IMR-90 (cell line): ENCODE measurements at regions not wholly inside any gene's neighbourhood (a gene's known extent, or its start where the extent isn't known, plus 50 kb on each side); places are given as distances from the start of the nearest gene placed in this dataset.

Source experiments
- ATAC-seq: fragments of 200-7000 bp; cut with Tn5 transposase; 2 replicates; pipeline ENCODE4 v1.9.1; 2020; ENCODE audit warnings: low read depth, mild to moderate bottlenecking, moderate library complexity
- BruUV-seq: library from RNA; stranded (reverse); fragments of 400-500 nt; replicated peaks from 2 replicates; lab custom pipeline; 2021; lab: Mats Ljungman, UMichigan
- CTCF ChIA-PET: fragments of 300-600 bp; formaldehyde crosslinking; extraction: SDS; loops from one replicate; lab custom pipeline; 2021; ENCODE audit warnings: antibody characterized with exemption; lab: Yijun Ruan, JAX
- POLR2A ChIA-PET: fragments of 300-600 bp; sonication (Branson Sonifier 250); formaldehyde crosslinking; loops from one replicate; lab custom pipeline; 2022; ENCODE audit warnings: antibody characterized with exemption; ENCODE audit not compliant: unreplicated experiment; lab: Charles Lee
- DNase-seq: peaks from one replicate; pipeline ENCODE4 v3.0.0; 2013
- H2AFZ ChIP-seq: replicated peaks from 2 replicates; pipeline ENCODE3; 2013; ENCODE audit warnings: low read length, mild to moderate bottlenecking; ENCODE audit not compliant: poor library complexity
- H2AK5ac ChIP-seq: 2 replicates; pipeline ENCODE4 v1.6.1; 2013; ENCODE audit warnings: low read depth, low read length, inconsistent platforms
- H2AK9ac ChIP-seq: replicated peaks from 2 replicates; pipeline ENCODE3; 2013; ENCODE audit warnings: mild to moderate bottlenecking, low read depth, low read length, moderate library complexity; ENCODE audit not compliant: poor library complexity
- H2BK120ac ChIP-seq: 2 replicates; pipeline ENCODE4 v1.6.1; 2013; ENCODE audit warnings: low read depth, low read length, inconsistent platforms
- H2BK15ac ChIP-seq: 3 replicates; pipeline ENCODE4 v1.6.1; 2013; ENCODE audit warnings: low read depth, low read length, inconsistent platforms
- H2BK20ac ChIP-seq: 2 replicates; pipeline ENCODE4 v1.6.1; 2013; ENCODE audit warnings: low read depth, mild to moderate bottlenecking, inconsistent platforms, low read length, moderate library complexity
- H2BK5ac ChIP-seq: 2 replicates; pipeline ENCODE4 v1.6.1; 2013; ENCODE audit warnings: mild to moderate bottlenecking, low read depth, low read length, inconsistent platforms; ENCODE audit not compliant: poor library complexity, severe bottlenecking
- H3K14ac ChIP-seq: replicated peaks from 2 replicates; pipeline ENCODE4 v1.6.1; 2013; ENCODE audit warnings: low read depth, low read length, inconsistent platforms
- H3K18ac ChIP-seq: 2 replicates; pipeline ENCODE4 v1.6.1; 2013; ENCODE audit warnings: low read depth, low read length, control low read depth
- H3K23ac ChIP-seq: 2 replicates; pipeline ENCODE4 v1.6.1; 2013; ENCODE audit warnings: low read depth, low read length, inconsistent platforms
- H3K27ac ChIP-seq: 2 replicates; pipeline ENCODE4 v1.5.1; 2013; ENCODE audit warnings: mild to moderate bottlenecking, control low read depth, low read length; ENCODE audit not compliant: insufficient read depth
- H3K27me3 ChIP-seq: 2 replicates; pipeline ENCODE4 v1.6.1; 2013; ENCODE audit warnings: low read length; ENCODE audit not compliant: control insufficient read depth, insufficient read depth
- H3K36me3 ChIP-seq: 2 replicates; pipeline ENCODE4 v1.6.1; 2013; ENCODE audit warnings: low read length, mixed read lengths; ENCODE audit not compliant: control insufficient read depth, insufficient read depth
- H3K4ac ChIP-seq: 2 replicates; pipeline ENCODE4 v1.6.1; 2013; ENCODE audit warnings: low read depth, low read length, inconsistent platforms
- H3K4me1 ChIP-seq: 2 replicates; pipeline ENCODE4 v1.6.1; 2013; ENCODE audit warnings: low read length, mixed read lengths; ENCODE audit not compliant: control insufficient read depth, insufficient read depth
- H3K4me2 ChIP-seq: 2 replicates; pipeline ENCODE4 v1.6.1; 2013; ENCODE audit warnings: low read depth, mild to moderate bottlenecking, control low read depth, low read length, moderate library complexity
- H3K4me3 ChIP-seq: 2 replicates; pipeline ENCODE4 v1.5.1; 2013; ENCODE audit warnings: low read depth, mild to moderate bottlenecking, control low read depth, low read length, moderate library complexity; ENCODE audit not compliant: insufficient read depth
- H3K56ac ChIP-seq: 2 replicates; pipeline ENCODE4 v1.6.1; 2013; ENCODE audit warnings: low read length, inconsistent platforms; ENCODE audit not compliant: insufficient read depth; ENCODE audit errors: extremely low read depth
- H3K79me1 ChIP-seq, 2 experiments: 2 replicates each; pipeline ENCODE4 v1.6.1; 2013; ENCODE audit warnings: low read length in 2 of 2, inconsistent platforms in 1 of 2, low read depth in 1 of 2
- H3K9ac ChIP-seq: 2 replicates; pipeline ENCODE4 v1.6.1; 2013; ENCODE audit warnings: low read depth, low read length, control low read depth
- H3K9me1 ChIP-seq: 2 replicates; pipeline ENCODE4 v1.6.1; 2013; ENCODE audit warnings: low read length, inconsistent platforms; ENCODE audit not compliant: insufficient read depth
- H3K9me3 ChIP-seq: 2 replicates; pipeline ENCODE4 v1.6.1; 2013; ENCODE audit warnings: low read length; ENCODE audit not compliant: control insufficient read depth, insufficient read depth
- H4K20me1 ChIP-seq: 2 replicates; pipeline ENCODE4 v1.6.1; 2013; ENCODE audit warnings: low read length, inconsistent platforms; ENCODE audit not compliant: insufficient read depth
- H4K5ac ChIP-seq: 2 replicates; pipeline ENCODE4 v1.6.1; 2013; ENCODE audit warnings: mild to moderate bottlenecking, low read depth, low read length, control low read depth
- H4K8ac ChIP-seq, 2 experiments: 2 replicates each; pipeline ENCODE4 v1.6.1; 2013; ENCODE audit warnings: low read depth in 2 of 2, low read length in 2 of 2, control low read depth in 1 of 2, inconsistent platforms in 1 of 2
- H4K91ac ChIP-seq: 2 replicates; pipeline ENCODE4 v1.6.1; 2013; ENCODE audit warnings: low read depth, low read length, inconsistent platforms; ENCODE audit not compliant: insufficient read depth
- FOS ChIP-seq: fragments of 150-350 bp; IDR thresholded peaks from 2 replicates; pipeline ENCODE4 v1.6.1; 2016; ENCODE audit warnings: low read depth, low read length
- MAFK ChIP-seq: IDR thresholded peaks from 2 replicates; pipeline ENCODE4 v1.6.1; 2012; ENCODE audit warnings: low read depth, low read length, improper control_type of control experiment
- MAZ ChIP-seq: IDR thresholded peaks from 2 replicates; pipeline ENCODE4 v1.6.1; 2012; ENCODE audit warnings: low read depth, mild to moderate bottlenecking, low read length, improper control_type of control experiment, moderate library complexity, borderline replicate concordance
- MXI1 ChIP-seq: IDR thresholded peaks from 2 replicates; pipeline ENCODE4 v1.6.1; 2012; ENCODE audit warnings: low read depth, mild to moderate bottlenecking, low read length, moderate library complexity, borderline replicate concordance
- NFE2L2 ChIP-seq: fragments of 150-350 bp; IDR thresholded peaks from 2 replicates; pipeline ENCODE4 v1.6.1; 2016; ENCODE audit warnings: low read depth, mild to moderate bottlenecking, low read length
- POLR2A ChIP-seq: IDR thresholded peaks from 2 replicates; pipeline ENCODE4 v1.6.1; 2012; ENCODE audit warnings: mild to moderate bottlenecking, low read depth, low read length
- RAD21 ChIP-seq: IDR thresholded peaks from 2 replicates; pipeline ENCODE4 v1.6.1; 2012; ENCODE audit warnings: low read length, improper control_type of control experiment
- RCOR1 ChIP-seq: IDR thresholded peaks from 2 replicates; pipeline ENCODE4 v1.6.1; 2012; ENCODE audit warnings: mild to moderate bottlenecking, low read length, improper control_type of control experiment; ENCODE audit not compliant: insufficient replicate concordance
- WGBS, 2 experiments: methylation state at CpG; one replicate each; pipeline versions ENCODE4 v1.1.5 to v1.1.7; 2013; ENCODE audit warnings: missing lambda C conversion rate in 2 of 2; ENCODE audit not compliant: insufficient read length in 1 of 2; ENCODE audit errors: extremely low coverage in 2 of 2; 5-methylcytosine and 5-hydroxymethylcytosine counted together
- dilution Hi-C: fragments of 300-500 bp; cut with HindIII; formaldehyde crosslinking; loops from one replicate; pipeline ENCODE4 v1.14.3; 2018; ENCODE audit warnings: low sequenced_read_pairs; ENCODE audit not compliant: unreplicated experiment
- in situ Hi-C: fragments of 300-500 bp; cut with MboI; formaldehyde crosslinking; loops from 3 replicates; pipeline ENCODE4 v1.14.3; 2019; ENCODE audit warnings: low sequenced_read_pairs, inconsistent platforms, mixed read lengths
- intact Hi-C: fragments of 100-400 bp; cut with micrococcal nuclease; formaldehyde crosslinking; loops from 2 replicates; pipeline ENCODE4 v1.10.0; 2022
- TF ChIP-seq, protein P1 (sequence below): fragments of 150-350 bp; IDR thresholded peaks from 2 replicates; pipeline ENCODE4 v1.6.1; 2016; ENCODE audit warnings: low read depth, mild to moderate bottlenecking, low read length, moderate library complexity, borderline replicate concordance
- TF ChIP-seq, protein P2 (sequence below): conservative IDR thresholded peaks from 2 replicates; pipeline ENCODE4 v1.5.1; 2012; ENCODE audit warnings: mild to moderate bottlenecking, low read depth, low read length, improper control_type of control experiment
- TF ChIP-seq, protein P3 (sequence below): fragments of 150-350 bp; IDR thresholded peaks from 2 replicates; pipeline ENCODE4 v1.6.1; 2017; ENCODE audit warnings: mild to moderate bottlenecking, antibody characterized with exemption, low read length, low read depth

DNA sequence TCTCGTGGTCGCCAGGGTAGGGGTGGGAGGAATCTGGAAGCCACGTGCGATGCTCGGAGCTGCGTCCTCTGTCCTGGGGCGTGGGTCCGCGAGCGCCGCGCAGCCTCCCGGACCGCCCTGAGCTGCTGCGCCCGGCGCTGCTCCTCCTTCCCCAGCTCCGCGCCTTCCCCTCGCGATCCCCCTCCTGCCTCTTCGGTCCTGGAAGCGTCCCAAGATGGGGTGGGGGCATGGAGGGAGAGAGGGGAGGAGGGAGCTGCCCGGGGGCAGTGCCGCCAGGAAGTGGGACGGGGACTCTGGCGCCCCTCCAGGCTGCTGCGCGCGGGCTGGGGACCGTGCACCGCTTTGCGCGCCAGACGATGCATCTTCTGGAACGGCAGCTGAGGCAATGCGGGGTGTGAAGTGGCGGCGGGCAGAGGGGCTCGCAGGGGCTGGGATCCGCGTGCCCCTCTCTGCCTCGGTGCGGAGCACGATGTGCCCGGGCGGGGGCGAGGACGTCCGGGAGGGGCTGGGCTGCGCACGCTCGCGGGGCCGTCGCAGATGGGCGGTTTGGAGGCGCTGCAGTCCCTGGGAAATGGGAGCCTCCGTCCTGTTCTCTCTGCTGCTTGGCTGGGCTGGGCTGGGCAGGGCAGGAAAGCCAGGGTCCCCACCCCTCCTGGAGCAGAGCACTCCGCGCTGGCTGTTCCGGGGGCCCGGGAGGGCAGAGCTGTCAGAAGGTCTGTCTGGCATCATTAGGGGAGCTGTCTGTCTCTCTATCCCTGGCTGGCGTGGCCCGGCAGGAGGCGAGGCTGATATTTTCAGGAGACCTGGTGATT lies 388.0 kb downstream of the SEC14L1 start:
- Histone ChIP-seq H4K91ac (no peak overlapping the region), H2BK5ac (no peak overlapping the region), H3K14ac (no peak overlapping the region), H2AK5ac (no peak overlapping the region), H2BK120ac (no peak overlapping the region), H3K56ac (no peak overlapping the region), H4K8ac (no peak overlapping the region), H3K9ac (no peak overlapping the region), H3K9me1 (no peaks in the 10 kb centered on the region), H3K4me2 (peak overlapping the region; percentile 69; the same call in 1 of the 2 replicates), H2AFZ (peak overlapping the region; percentile 76), H3K27ac (no peak overlapping the region), H3K9me3 (peaks cover 6% of the 10 kb centered on the region), H4K5ac (no peak overlapping the region), H2BK15ac (no peak overlapping the region), H4K20me1 (no peaks in the 10 kb centered on the region), H3K36me3 (no peaks in the 10 kb centered on the region), H3K23ac (no peak overlapping the region), H3K4me1 (no peaks in the 10 kb centered on the region), H3K27me3 (peaks cover 38% of the 10 kb centered on the region), H2BK20ac (no peak overlapping the region), H2AK9ac (no peak overlapping the region), H3K4me3 (no peak overlapping the region), H3K4ac (no peak overlapping the region), H3K79me1 (no peaks in the 10 kb centered on the region), H3K18ac (no peak overlapping the region)
- WGBS, 2 experiments, result 6% methylated on average over 33 of the region's 66 CpGs; no CpG with 5 or more reads in 1 of the 2 experiments
- no TSS peak for BruUV-seq
- in situ Hi-C loops, result no loop called here
- dilution Hi-C loops, result no loop called here
- no peak for TF ChIP-seq MAFK
- TF ChIP-seq, protein P1, sequence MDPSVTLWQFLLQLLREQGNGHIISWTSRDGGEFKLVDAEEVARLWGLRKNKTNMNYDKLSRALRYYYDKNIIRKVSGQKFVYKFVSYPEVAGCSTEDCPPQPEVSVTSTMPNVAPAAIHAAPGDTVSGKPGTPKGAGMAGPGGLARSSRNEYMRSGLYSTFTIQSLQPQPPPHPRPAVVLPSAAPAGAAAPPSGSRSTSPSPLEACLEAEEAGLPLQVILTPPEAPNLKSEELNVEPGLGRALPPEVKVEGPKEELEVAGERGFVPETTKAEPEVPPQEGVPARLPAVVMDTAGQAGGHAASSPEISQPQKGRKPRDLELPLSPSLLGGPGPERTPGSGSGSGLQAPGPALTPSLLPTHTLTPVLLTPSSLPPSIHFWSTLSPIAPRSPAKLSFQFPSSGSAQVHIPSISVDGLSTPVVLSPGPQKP, result no peak
- no peak for TF ChIP-seq MXI1
- TF ChIP-seq RCOR1, result no peak
- TF ChIP-seq MAZ, result no peak
- no peak for TF ChIP-seq FOS
- TF ChIP-seq, protein P2, sequence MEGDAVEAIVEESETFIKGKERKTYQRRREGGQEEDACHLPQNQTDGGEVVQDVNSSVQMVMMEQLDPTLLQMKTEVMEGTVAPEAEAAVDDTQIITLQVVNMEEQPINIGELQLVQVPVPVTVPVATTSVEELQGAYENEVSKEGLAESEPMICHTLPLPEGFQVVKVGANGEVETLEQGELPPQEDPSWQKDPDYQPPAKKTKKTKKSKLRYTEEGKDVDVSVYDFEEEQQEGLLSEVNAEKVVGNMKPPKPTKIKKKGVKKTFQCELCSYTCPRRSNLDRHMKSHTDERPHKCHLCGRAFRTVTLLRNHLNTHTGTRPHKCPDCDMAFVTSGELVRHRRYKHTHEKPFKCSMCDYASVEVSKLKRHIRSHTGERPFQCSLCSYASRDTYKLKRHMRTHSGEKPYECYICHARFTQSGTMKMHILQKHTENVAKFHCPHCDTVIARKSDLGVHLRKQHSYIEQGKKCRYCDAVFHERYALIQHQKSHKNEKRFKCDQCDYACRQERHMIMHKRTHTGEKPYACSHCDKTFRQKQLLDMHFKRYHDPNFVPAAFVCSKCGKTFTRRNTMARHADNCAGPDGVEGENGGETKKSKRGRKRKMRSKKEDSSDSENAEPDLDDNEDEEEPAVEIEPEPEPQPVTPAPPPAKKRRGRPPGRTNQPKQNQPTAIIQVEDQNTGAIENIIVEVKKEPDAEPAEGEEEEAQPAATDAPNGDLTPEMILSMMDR, result no peak
- TF ChIP-seq, protein P3, sequence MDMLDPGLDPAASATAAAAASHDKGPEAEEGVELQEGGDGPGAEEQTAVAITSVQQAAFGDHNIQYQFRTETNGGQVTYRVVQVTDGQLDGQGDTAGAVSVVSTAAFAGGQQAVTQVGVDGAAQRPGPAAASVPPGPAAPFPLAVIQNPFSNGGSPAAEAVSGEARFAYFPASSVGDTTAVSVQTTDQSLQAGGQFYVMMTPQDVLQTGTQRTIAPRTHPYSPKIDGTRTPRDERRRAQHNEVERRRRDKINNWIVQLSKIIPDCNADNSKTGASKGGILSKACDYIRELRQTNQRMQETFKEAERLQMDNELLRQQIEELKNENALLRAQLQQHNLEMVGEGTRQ, result no peak
- no peak for TF ChIP-seq POLR2A
- no peak for TF ChIP-seq NFE2L2
- TF ChIP-seq RAD21, result no peak
- intact Hi-C loops, result no loop called here
- CTCF ChIA-PET, result no interaction called here
- peak; percentile 75 for ATAC-seq
- no peak for DNase-seq
- POLR2A ChIA-PET, result interaction anchor here (0.5 kb wide), 1 partner anchor 10 kb away, joined by 3 read pairs; no protein-coding TSS in a partner anchor
